Panc1 (cell line): ENCODE measurements at regions not wholly inside any gene's neighbourhood (a gene's known extent, or its start where the extent isn't known, plus 50 kb on each side); places are given as distances from the start of the nearest gene placed in this dataset.

Source experiments
- ATAC-seq: fragments of 200-7000 bp; cut with Tn5 transposase; 2 replicates; pipeline ENCODE4 v1.9.1; 2020; ENCODE audit warnings: mild to moderate bottlenecking, moderate library complexity
- BruUV-seq: library from RNA; stranded (reverse); fragments of 400-500 nt; replicated peaks from 2 replicates; lab custom pipeline; 2021; lab: Mats Ljungman, UMichigan
- CTCF ChIA-PET: fragments of 300-600 bp; sonication (Branson Sonifier 250); formaldehyde crosslinking; loops from one replicate; lab custom pipeline; 2022; ENCODE audit warnings: antibody characterized with exemption; lab: Charles Lee
- POLR2A ChIA-PET: fragments of 300-600 bp; sonication (Branson Sonifier 250); formaldehyde crosslinking; loops from one replicate; lab custom pipeline; 2022; ENCODE audit warnings: antibody characterized with exemption; lab: Charles Lee
- DNase-seq: peaks from one replicate; pipeline ENCODE4 v3.0.0-alpha.2; 2010; ENCODE audit warnings: low read depth, low spot score
- H3K27ac ChIP-seq: 2 replicates; pipeline ENCODE4 v1.5.1; 2011; ENCODE audit warnings: mild to moderate bottlenecking, low read length, inconsistent platforms
- H3K27me3 ChIP-seq: fragments of 200-500 bp; sonication (Bioruptor generic); 2 replicates; pipeline ENCODE4 v1.6.0; 2014; ENCODE audit warnings: low read length, inconsistent platforms; ENCODE audit not compliant: control insufficient read depth, insufficient read depth
- H3K36me3 ChIP-seq: fragments of 200-500 bp; sonication (Bioruptor generic); 2 replicates; pipeline ENCODE4 v1.5.1; 2014; ENCODE audit warnings: inconsistent platforms, mild to moderate bottlenecking, low read length, moderate library complexity; ENCODE audit not compliant: control insufficient read depth, insufficient read depth
- H3K4me1 ChIP-seq: 2 replicates; pipeline ENCODE4 v1.5.1; 2011; ENCODE audit warnings: inconsistent platforms, mild to moderate bottlenecking, low read length, moderate library complexity; ENCODE audit not compliant: control insufficient read depth, insufficient read depth
- H3K4me3 ChIP-seq, 2 experiments: 2 replicates each; pipeline ENCODE4 v1.5.1; 2011 to 2012; ENCODE audit warnings: low read depth in 2 of 2, low read length in 2 of 2, mild to moderate bottlenecking in 2 of 2, inconsistent platforms in 1 of 2, moderate library complexity in 1 of 2
- H3K9me3 ChIP-seq: fragments of 200-500 bp; sonication (Bioruptor generic); 2 replicates; pipeline ENCODE4 v1.5.1; 2014; ENCODE audit warnings: low read depth, mild to moderate bottlenecking, inconsistent platforms, low read length, moderate library complexity; ENCODE audit not compliant: control insufficient read depth, insufficient read depth
- CTCF ChIP-seq: fragments of 450-650 bp; IDR thresholded peaks from 2 replicates; pipeline ENCODE4 v1.5.1; 2017; ENCODE audit warnings: mild to moderate bottlenecking
- POLR2AphosphoS5 ChIP-seq: IDR thresholded peaks from 2 replicates; pipeline ENCODE4 v1.6.1; 2012; ENCODE audit warnings: mild to moderate bottlenecking, low read depth, low read length, moderate library complexity
- REST ChIP-seq, 2 experiments: IDR thresholded peaks; 2 replicates each; pipeline ENCODE4 v1.6.1; 2011 to 2012; ENCODE audit warnings: low read depth in 2 of 2, control low read depth in 1 of 2, low read length in 1 of 2, mild to moderate bottlenecking in 1 of 2, moderate library complexity in 1 of 2; ENCODE audit not compliant: insufficient read depth in 1 of 2
- SIN3A ChIP-seq: IDR thresholded peaks from 2 replicates; pipeline ENCODE4 v1.6.1; 2012; ENCODE audit warnings: low read depth, mild to moderate bottlenecking, low read length, moderate library complexity, borderline replicate concordance; ENCODE audit not compliant: insufficient read depth
- TCF7L2 ChIP-seq: IDR thresholded peaks from 2 replicates; pipeline ENCODE4 v1.6.1; 2011; ENCODE audit warnings: mild to moderate bottlenecking, low read depth, low read length, inconsistent platforms
- in situ Hi-C: cut with HindIII; loops from 2 replicates; pipeline ENCODE4 v1.10.0; 2016; ENCODE audit warnings: low sequenced_read_pairs, low pct_unique_long_range_greater_than_20kb
- intact Hi-C: fragments of 100-400 bp; cut with micrococcal nuclease; formaldehyde crosslinking; loops from one replicate; pipeline ENCODE4 v1.10.0; 2022; ENCODE audit not compliant: unreplicated experiment

GRCh38 chr12:5206401-5207175 lies 162.9 kb downstream of the KCNA5 start:
- BruUV-seq, result no TSS peak
- POLR2A ChIA-PET, result no interaction called here
- H3K4me1 ChIP-seq, result no peaks in the 10 kb centered on the region
- CTCF ChIA-PET, result no interaction called here
- H3K4me3 ChIP-seq, result no peak overlapping the region
- H3K27ac ChIP-seq, result no peak overlapping the region
- TF ChIP-seq SIN3A, result no peak
- TF ChIP-seq POLR2AphosphoS5, result no peak
- TF ChIP-seq CTCF, result no peak
- no peak for TF ChIP-seq TCF7L2
- no peak for TF ChIP-seq REST (IDR thresholded peaks at IDR 0.05; ENCODE audit: insufficient read depth in 1 of 2, low read depth in 2 of 2, low read length in 1 of 2)
- no peaks in the 10 kb centered on the region for H3K36me3 ChIP-seq
- ATAC-seq (no peak), DNase-seq (no peak)
- in situ Hi-C loops, result no loop called here
- intact Hi-C loops, result no loop called here
- no peaks in the 10 kb centered on the region for H3K27me3 ChIP-seq
- no peaks in the 10 kb centered on the region for H3K9me3 ChIP-seq

GRCh38 chr12:5210179-5210922 lies 166.7 kb downstream of the KCNA5 start:
- Histone ChIP-seq H3K27ac (no peak overlapping the region), H3K4me3 (no peak overlapping the region), H3K27me3 (no peaks in the 10 kb centered on the region), H3K36me3 (no peaks in the 10 kb centered on the region), H3K9me3 (no peaks in the 10 kb centered on the region), H3K4me1 (no peaks in the 10 kb centered on the region)
- ChIA-PET POLR2A (no interaction called here), CTCF (no interaction called here)
- BruUV-seq, result no TSS peak
- in situ Hi-C loops, result no loop called here
- no peak for TF ChIP-seq POLR2AphosphoS5
- no peak for TF ChIP-seq REST (IDR thresholded peaks at IDR 0.05; ENCODE audit: insufficient read depth in 1 of 2, low read depth in 2 of 2, low read length in 1 of 2)
- no peak for TF ChIP-seq CTCF
- TF ChIP-seq SIN3A, result no peak
- TF ChIP-seq TCF7L2, result no peak
- ATAC-seq (no peak), DNase-seq (no peak)
- intact Hi-C loops, result no loop called here
